OCI-LY3 (cell line): ENCODE measurements at regions not wholly inside any gene's neighbourhood (a gene's known extent, or its start where the extent isn't known, plus 50 kb on each side); places are given as distances from the start of the nearest gene placed in this dataset.

ENCODE experiments used
- CTCF ChIP-seq: fragments of 200-600, 300-600 bp; sonication (generic); IDR thresholded peaks from 2 replicates; pipeline ENCODE4 v1.5.1; 2014; ENCODE audit warnings: antibody characterized with exemption, low read length, low read depth
- EZH2phosphoT487 ChIP-seq: fragments of 200-600 bp; shearing (Covaris generic); IDR thresholded peaks from 2 replicates; pipeline ENCODE4 v1.6.1; 2018; ENCODE audit warnings: antibody characterized with exemption, mixed run types, low read depth

- TF ChIP-seq CTCF (no peak), EZH2phosphoT487 (no peak)
Measured at GRCh38 chr9:17011880-17012279, 123.0 kb upstream of the CNTLN start.
